ENCODE measurements at regions not wholly inside any gene's neighbourhood (a gene's known extent, or its start where the extent isn't known, plus 50 kb on each side); places are given as distances from the start of the nearest gene placed in this dataset.
"Not testable (repeated sequence)": the region's sequence is repeated elsewhere in the genome, so short reads cannot be mapped to it uniquely, and the experiment has no call there.

DNA sequence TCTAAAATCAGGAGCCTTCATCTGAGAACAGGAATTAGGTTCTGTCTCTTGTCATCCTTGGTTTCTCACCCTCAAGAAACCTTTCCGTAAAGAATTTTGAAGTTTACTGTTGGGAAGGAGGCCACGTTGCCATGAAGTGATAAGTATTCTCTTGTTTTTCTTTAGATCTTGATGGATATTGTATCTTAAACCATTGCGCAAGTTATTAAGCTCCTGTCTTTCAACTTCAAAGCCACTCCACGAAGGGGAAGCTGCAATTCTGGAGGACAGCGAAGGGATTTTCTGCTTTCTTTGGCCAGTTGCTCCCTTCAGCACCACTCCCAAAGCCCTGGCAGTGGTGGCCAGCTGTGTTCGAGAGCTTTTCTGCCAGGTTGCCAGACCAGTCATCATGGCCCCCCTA, 198.1 kb upstream of the EXOC2 start:
- peaks cover 4% of the 10 kb centered on the region for H3K27me3 Mint-ChIP-seq (ENCODE audit: low read depth)
- no peaks in the 10 kb centered on the region for H3K9me3 Mint-ChIP-seq

DNA sequence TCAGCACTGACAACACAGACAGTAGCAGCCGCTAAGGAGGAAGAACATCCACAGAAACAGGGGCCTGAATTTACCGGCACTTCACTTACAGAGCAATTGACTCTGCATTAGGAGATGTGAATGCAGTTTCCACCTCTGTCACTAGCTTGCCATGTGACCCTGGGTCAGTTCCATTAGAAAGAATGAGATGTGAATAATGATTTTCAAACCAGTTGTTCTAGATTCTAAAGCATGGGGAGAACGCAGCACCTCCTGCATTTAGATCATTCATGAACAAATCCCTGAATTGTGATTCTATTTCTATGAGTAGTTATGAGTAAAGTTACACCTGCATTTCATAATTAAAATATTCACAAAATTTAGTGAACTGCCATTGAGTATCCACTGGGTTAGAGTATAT, 197.3 kb upstream of the EXOC2 start:
- Mint-ChIP-seq H3K36me3 (ENCODE audit: insufficient read depth) (no peaks in the 10 kb centered on the region), H3K27me3 (ENCODE audit: low read depth) (peaks cover 4% of the 10 kb centered on the region), H3K4me3 (no peak overlapping the region), H3K4me1 (ENCODE audit: low read depth) (peaks cover 5% of the 10 kb centered on the region), H3K9me3 (no peaks in the 10 kb centered on the region)
- no peak for ATAC-seq
- no peak for DNase-seq

More for the DNA sequence above, 198.1 kb upstream of the EXOC2 start:
- H3K4me1 Mint-ChIP-seq (ENCODE audit: low read depth): no peaks in the 10 kb centered on the region
- H3K4me3 Mint-ChIP-seq: no peak overlapping the region
- no peaks in the 10 kb centered on the region for H3K36me3 Mint-ChIP-seq (ENCODE audit: insufficient read depth)
- DNase-seq (no peak), ATAC-seq (no peak)

DNA sequence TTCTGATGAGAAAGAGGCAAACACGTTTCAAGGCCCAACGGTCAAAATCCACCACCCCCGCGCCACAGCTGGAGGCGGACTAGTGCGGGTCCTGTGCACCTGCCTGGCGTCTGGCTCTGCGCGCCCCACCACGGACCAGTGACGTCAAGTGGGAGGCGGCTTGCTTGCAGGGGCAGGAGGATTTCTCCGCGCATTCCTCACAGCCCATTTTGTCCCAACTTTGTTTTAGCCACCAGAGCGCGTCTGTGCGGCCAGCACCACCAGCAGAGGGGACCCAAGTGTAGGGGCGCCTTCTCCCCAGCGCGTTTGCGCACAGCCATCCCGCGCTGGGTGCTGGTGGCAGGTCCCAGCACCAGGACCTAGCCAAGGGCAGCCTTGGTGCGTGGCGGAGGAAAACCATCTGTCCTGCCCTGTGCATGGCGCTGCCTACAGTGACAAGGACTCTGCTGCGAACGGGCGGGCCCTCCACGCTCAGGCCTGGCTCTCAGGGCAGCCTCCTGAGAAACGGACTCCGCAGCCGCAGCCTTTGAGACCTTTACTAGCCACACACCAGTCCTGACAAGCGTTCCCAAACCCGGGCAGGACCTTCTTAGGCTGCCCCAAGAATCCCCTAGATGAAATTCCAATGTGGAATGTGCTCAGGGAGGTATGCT, 194.8 kb upstream of the EXOC2 start:
- ATAC-seq: no peak
- Mint-ChIP-seq H3K4me1 (ENCODE audit: low read depth) (peaks cover 12% of the 10 kb centered on the region), H3K4me3 (no peak overlapping the region), H3K36me3 (ENCODE audit: insufficient read depth) (no peaks in the 10 kb centered on the region), H3K9me3 (no peaks in the 10 kb centered on the region), H3K27me3 (ENCODE audit: low read depth) (peaks cover 9% of the 10 kb centered on the region)
- DNase-seq: no peak

DNA sequence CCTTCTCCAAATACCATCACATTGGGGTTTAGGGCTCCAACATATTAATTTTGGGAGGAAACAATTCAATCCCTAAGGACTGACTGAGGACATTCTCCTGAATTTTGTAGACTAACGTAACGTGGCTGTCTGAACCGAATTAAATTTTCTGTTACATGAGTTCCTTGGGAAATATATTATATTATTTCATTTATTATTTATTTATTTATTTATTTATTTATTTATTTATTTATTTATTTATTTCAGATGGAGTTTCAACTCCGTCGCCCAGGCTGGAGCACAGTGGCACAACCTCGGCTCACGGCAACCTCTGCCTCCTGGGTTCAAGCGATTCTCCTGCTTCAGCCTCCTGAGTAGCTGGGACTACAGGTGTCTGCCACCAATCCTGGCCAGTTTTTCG, 193.2 kb upstream of the EXOC2 start:
- H3K9me3 Mint-ChIP-seq; H3K36me3 Mint-ChIP-seq (ENCODE audit: insufficient read depth); DNase-seq; H3K4me3 Mint-ChIP-seq; ATAC-seq: not testable (repeated sequence)
- Mint-ChIP-seq H3K27me3 (ENCODE audit: low read depth) (peaks cover 11% of the 10 kb centered on the region), H3K4me1 (ENCODE audit: low read depth) (peaks cover 12% of the 10 kb centered on the region)

DNA sequence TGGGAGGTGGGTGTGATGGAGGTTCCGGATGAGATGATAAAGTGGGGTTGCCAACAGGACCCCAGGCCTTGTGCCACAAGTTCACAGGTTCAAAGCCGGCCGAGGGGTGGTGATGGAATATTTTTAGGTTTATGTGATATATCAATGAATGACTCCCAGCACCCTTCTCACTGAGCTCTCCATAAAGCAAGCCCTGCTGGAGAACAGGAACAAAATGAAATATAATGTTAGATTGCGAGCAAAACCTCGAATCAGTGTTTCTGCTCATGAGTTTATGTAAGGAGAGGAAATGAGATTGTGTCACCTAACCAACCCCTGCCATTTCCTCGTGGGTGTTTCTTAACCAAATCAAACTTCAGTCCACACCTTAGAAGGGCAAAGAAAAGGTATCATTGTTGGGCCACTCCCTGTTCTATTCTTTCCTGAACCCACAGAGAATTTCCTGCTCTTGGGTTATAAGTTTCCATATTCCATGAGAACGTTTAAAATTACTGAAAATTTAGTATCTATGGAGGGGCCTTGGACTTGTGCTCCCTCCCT, 192.2 kb upstream of the EXOC2 start:
- H3K4me3 Mint-ChIP-seq: no peak overlapping the region
- ATAC-seq (no peak), DNase-seq (no peak)
- H3K36me3 Mint-ChIP-seq (ENCODE audit: insufficient read depth): no peaks in the 10 kb centered on the region
- no peaks in the 10 kb centered on the region for H3K9me3 Mint-ChIP-seq
- peaks cover 12% of the 10 kb centered on the region for H3K4me1 Mint-ChIP-seq (ENCODE audit: low read depth)
- H3K27me3 Mint-ChIP-seq (ENCODE audit: low read depth): peaks cover 14% of the 10 kb centered on the region

DNA sequence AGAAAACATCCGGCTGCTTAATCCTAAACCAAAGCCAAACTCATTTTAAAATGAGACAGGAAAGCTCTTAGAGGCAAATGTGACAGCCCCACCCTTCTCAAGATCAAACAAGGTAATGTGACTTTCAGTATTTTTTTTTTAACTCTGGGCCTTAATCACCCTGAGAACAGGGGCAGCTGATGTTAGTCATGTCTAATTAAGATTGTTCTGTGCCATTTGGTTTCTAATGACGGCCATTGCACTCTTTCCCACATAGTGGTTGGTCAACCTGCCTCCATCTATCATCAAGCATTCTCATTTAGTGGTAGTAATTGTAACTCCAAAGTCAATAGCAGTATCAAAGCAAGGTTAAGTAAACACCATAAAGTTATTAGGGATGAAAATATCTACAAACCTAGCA, 191.6 kb upstream of the EXOC2 start:
- DNase-seq (no peak), ATAC-seq (no peak)
- no peaks in the 10 kb centered on the region for H3K9me3 Mint-ChIP-seq
- peaks cover 12% of the 10 kb centered on the region for H3K4me1 Mint-ChIP-seq (ENCODE audit: low read depth)
- H3K36me3 Mint-ChIP-seq (ENCODE audit: insufficient read depth): no peaks in the 10 kb centered on the region
- H3K4me3 Mint-ChIP-seq: no peak overlapping the region
- H3K27me3 Mint-ChIP-seq (ENCODE audit: low read depth): peaks cover 14% of the 10 kb centered on the region

DNA sequence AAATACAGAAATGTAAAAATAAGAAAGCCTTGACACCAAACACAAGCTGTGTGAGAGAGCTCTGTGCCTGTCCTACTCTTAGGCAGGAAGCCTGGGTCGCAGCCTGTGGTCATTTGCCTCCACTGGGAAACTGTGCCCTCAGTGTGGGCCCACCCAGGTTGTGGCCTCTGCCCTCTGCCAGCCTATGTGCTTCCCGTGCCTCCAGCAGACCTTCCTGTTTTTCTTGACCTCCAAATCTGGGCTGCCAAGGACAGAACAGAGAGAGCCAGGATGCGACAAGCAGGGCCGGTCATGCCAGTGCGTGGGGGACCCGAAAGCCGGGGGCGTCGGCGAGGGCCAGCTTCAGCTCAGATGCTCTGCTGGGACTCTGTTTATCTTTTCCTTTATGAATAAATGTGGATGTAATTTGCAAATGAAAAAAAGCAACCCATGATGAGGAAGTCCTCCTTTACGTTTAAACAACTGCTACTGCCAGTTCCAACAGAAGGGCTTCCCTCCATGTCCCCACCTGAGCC, 189.2 kb upstream of the EXOC2 start:
- H3K27me3 Mint-ChIP-seq (ENCODE audit: low read depth): peaks cover 23% of the 10 kb centered on the region
- ATAC-seq: no peak
- peaks cover 12% of the 10 kb centered on the region for H3K4me1 Mint-ChIP-seq (ENCODE audit: low read depth)
- no peaks in the 10 kb centered on the region for H3K36me3 Mint-ChIP-seq (ENCODE audit: insufficient read depth)
- no peaks in the 10 kb centered on the region for H3K9me3 Mint-ChIP-seq
- DNase-seq: no peak
- H3K4me3 Mint-ChIP-seq: no peak overlapping the region

DNA sequence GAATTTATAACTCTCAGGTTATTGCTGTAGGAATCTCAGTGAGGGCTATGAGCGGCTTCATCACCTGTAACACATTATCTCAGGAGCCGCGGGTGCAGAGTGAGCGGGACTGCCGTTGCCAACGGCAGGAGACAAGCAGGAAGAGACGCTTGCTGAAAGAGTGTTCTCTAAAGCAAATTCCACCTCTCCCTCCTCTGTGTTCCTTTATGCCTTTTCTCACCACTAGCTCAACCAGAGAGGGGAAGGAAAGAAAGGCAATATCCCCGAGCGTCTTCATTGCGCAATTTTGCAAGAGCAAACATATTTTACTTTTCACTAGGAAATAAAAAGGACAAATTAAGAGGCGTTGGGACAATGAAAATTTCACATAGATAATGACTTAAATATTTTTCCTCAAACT, 185.2 kb upstream of the EXOC2 start:
- Mint-ChIP-seq H3K27me3 (ENCODE audit: low read depth) (peaks cover 24% of the 10 kb centered on the region), H3K9me3 (no peaks in the 10 kb centered on the region), H3K4me3 (no peak overlapping the region), H3K4me1 (ENCODE audit: low read depth) (no peaks in the 10 kb centered on the region), H3K36me3 (ENCODE audit: insufficient read depth) (no peaks in the 10 kb centered on the region)
- ATAC-seq (no peak), DNase-seq (no peak)

DNA sequence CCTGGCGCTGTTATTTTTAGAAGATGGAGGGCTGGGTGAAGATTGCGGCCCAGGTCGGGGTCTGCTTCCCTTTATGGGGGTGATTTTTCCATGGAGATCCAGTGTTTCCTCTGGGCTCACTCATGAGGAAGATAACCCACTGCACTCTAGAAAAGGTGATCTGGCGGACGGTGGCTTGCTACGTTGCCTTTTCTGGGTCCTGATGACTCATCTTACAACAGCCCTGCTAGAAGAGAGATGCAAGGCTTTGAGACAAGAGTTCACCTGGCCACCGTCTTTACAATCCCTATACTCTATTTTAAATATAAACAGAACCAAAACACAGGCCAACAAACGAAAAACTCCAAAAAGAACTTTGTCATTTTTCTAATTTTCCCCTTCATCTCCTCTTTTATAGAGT, 182.1 kb upstream of the EXOC2 start:
- no peaks in the 10 kb centered on the region for H3K36me3 Mint-ChIP-seq (ENCODE audit: insufficient read depth)
- DNase-seq: no peak
- no peak overlapping the region for H3K4me3 Mint-ChIP-seq
- H3K27me3 Mint-ChIP-seq (ENCODE audit: low read depth): peaks cover 19% of the 10 kb centered on the region
- H3K9me3 Mint-ChIP-seq: no peaks in the 10 kb centered on the region
- no peaks in the 10 kb centered on the region for H3K4me1 Mint-ChIP-seq (ENCODE audit: low read depth)
- ATAC-seq: no peak

DNA sequence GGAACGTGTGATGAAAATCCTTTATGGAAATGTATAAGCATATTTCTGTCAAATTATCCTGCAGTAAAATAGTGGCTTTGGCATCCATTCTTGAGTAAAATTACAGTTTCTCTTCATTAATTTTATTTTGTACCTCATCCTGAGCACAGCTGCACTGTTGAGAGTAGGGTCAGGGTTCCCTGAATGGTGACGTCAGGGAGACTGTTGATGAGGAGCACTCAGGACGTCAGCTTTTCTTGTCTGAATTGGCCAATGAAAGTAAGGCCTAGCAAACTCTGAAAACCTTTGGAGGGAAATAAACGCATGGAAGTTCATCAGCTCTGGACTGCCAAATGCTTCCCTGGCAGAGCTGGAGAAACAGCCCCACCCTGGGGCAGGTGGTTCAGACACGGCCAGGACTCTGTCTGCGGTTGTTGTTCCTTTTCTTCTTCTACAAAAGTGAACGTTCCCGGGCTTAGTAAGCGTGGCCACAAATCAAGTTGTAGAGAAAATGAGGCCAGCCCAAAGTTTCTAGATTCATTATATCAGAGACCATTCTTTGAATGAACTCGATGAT, 179.7 kb upstream of the EXOC2 start:
- H3K9me3 Mint-ChIP-seq: no peaks in the 10 kb centered on the region
- DNase-seq (no peak), ATAC-seq (no peak)
- H3K4me3 Mint-ChIP-seq: no peak overlapping the region
- peaks cover 21% of the 10 kb centered on the region for H3K27me3 Mint-ChIP-seq (ENCODE audit: low read depth)
- no peaks in the 10 kb centered on the region for H3K36me3 Mint-ChIP-seq (ENCODE audit: insufficient read depth)
- H3K4me1 Mint-ChIP-seq (ENCODE audit: low read depth): no peaks in the 10 kb centered on the region

DNA sequence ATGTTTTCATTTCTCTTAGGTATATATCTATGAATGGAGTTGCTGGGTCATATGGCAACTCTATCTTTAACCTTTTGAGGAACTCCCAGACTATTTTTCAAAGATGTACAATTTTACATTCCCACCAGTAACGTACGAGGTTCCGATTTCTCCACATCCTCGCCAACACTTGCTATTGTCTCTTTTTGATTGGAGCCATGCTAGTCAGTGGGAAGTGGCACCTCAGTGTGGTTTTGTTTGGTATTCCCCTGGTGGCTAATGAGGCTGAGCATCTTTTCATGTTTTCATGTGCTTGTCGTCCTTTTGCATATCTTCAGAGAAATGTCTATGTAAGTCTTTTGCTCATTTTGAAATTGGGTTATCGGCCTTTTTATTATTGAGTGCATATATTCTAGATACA, 178.6 kb upstream of the EXOC2 start:
- H3K4me3 Mint-ChIP-seq: no peak overlapping the region
- DNase-seq: no peak
- no peaks in the 10 kb centered on the region for H3K36me3 Mint-ChIP-seq (ENCODE audit: insufficient read depth)
- H3K4me1 Mint-ChIP-seq (ENCODE audit: low read depth): no peaks in the 10 kb centered on the region
- no peak for ATAC-seq
- peaks cover 21% of the 10 kb centered on the region for H3K27me3 Mint-ChIP-seq (ENCODE audit: low read depth)
- H3K9me3 Mint-ChIP-seq: no peaks in the 10 kb centered on the region

DNA sequence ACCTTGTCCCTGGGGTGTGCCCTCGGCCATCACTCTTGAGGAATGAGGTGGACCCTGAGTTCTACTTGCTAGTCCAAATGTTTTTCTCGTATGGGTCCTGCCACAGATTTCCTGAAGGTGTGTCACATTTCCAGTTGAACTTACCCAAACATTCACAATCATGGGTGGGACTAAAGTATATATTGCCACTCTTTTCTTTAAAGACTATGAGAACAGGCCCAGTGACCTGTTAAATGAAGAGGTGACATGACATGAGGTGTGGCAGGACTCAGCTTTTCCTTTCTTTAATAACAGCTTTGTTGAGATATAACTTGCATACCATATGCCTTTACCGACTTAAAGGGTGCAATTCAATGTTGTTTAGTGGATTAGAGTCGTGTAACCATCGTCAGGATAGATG, 177.2 kb upstream of the EXOC2 start:
- H3K27me3 Mint-ChIP-seq (ENCODE audit: low read depth): peaks cover 23% of the 10 kb centered on the region
- no peaks in the 10 kb centered on the region for H3K9me3 Mint-ChIP-seq
- no peak overlapping the region for H3K4me3 Mint-ChIP-seq
- H3K4me1 Mint-ChIP-seq (ENCODE audit: low read depth): no peaks in the 10 kb centered on the region
- DNase-seq (no peak), ATAC-seq (no peak)
- H3K36me3 Mint-ChIP-seq (ENCODE audit: insufficient read depth): no peaks in the 10 kb centered on the region

DNA sequence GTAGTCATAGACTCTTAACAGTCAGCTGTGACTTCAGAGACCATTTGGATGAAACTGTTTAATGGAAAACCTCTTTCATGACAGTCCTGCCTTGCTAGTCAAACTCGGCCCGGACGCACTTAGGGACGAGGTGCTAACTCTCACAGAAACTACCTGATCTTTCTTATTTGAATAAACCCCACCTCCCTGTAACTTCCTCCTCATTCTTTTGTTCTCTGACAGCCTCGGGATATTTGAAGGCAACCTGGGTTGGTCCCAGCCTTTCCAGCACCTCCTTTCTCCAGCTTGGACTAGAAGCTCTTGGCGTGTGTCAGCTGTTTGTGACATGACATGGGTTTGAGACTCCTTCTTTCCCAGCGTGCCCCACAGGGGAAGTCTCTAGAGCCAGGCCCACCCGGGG, 175.3 kb upstream of the EXOC2 start:
- Mint-ChIP-seq H3K4me3 (no peak overlapping the region), H3K4me1 (ENCODE audit: low read depth) (no peaks in the 10 kb centered on the region), H3K27me3 (ENCODE audit: low read depth) (peaks cover 29% of the 10 kb centered on the region), H3K36me3 (ENCODE audit: insufficient read depth) (no peaks in the 10 kb centered on the region), H3K9me3 (no peaks in the 10 kb centered on the region)
- DNase-seq (no peak), ATAC-seq (no peak)

DNA sequence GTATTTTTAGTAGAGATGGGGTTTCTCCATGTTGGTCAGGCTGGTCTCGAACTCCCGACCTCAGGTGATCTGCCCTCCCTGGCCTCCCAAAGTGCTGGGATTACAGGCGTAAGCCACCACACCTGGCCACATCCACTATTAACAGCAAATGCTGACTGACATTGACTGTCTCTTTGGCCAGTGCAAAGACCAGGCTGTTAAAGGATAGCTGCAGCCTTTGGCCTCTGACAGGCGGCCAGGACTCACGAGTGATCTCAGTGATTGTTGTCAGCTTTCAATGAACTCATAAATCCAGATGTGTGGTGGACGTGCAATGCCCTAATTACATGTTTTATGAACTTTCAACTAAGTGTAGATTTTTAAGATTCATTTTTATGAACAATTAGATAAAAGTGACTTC, 174.4 kb upstream of the EXOC2 start:
- Mint-ChIP-seq H3K4me3 (no peak overlapping the region), H3K9me3 (no peaks in the 10 kb centered on the region), H3K27me3 (ENCODE audit: low read depth) (peaks cover 29% of the 10 kb centered on the region), H3K4me1 (ENCODE audit: low read depth) (no peaks in the 10 kb centered on the region), H3K36me3 (ENCODE audit: insufficient read depth) (no peaks in the 10 kb centered on the region)
- no peak for DNase-seq
- ATAC-seq: no peak

DNA sequence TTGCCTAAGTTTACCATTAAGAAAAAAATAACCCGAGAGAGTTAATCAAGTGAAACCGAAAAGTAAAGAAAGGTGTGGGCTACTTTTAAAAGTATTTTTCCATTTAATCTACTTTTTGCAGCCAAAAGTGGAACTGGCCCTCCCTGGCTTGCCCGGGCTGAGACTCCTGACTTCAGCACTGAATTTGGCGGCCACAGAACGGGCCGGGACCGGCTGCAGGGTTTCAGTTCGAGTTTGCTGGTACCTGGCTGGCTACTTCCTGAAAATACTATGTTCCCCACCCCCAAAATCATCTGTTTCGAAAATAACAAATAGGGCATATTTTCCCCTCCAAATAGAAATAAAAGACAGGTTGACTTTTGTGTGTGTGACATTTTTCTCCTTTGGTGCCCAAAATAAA, 173.4 kb upstream of the EXOC2 start:
- ATAC-seq (no peak), DNase-seq (no peak)
- H3K27me3 Mint-ChIP-seq (ENCODE audit: low read depth): peaks cover 33% of the 10 kb centered on the region
- H3K4me3 Mint-ChIP-seq: no peak overlapping the region
- no peaks in the 10 kb centered on the region for H3K36me3 Mint-ChIP-seq (ENCODE audit: insufficient read depth)
- no peaks in the 10 kb centered on the region for H3K4me1 Mint-ChIP-seq (ENCODE audit: low read depth)
- H3K9me3 Mint-ChIP-seq: no peaks in the 10 kb centered on the region

Measured in activated T-cell treated with anti-CD3 and anti-CD28 coated beads, Interleukin-2, amount 50 U/mL, for 4 hours (primary cell).